HG03571 (cell line): ENCODE measurements at regions not wholly inside any gene's neighbourhood (a gene's known extent, or its start where the extent isn't known, plus 50 kb on each side); places are given as distances from the start of the nearest gene placed in this dataset.
A peak's percentile ranks its signal among the peaks of the same experiment; 100 is the strongest.
"Not testable (repeated sequence)": the region's sequence is repeated elsewhere in the genome, so short reads cannot be mapped to it uniquely, and the experiment has no call there.

Source experiments
- ATAC-seq: cut with Tn5 transposase; IDR thresholded peaks from one replicate; pipeline ENCODE4 v1.9.1; 2021; ENCODE audit not compliant: unreplicated experiment

GRCh38 chr14:61602003-61602732 lies 93.1 kb upstream of the HIF1A start:
- ATAC-seq = no peak

DNA sequence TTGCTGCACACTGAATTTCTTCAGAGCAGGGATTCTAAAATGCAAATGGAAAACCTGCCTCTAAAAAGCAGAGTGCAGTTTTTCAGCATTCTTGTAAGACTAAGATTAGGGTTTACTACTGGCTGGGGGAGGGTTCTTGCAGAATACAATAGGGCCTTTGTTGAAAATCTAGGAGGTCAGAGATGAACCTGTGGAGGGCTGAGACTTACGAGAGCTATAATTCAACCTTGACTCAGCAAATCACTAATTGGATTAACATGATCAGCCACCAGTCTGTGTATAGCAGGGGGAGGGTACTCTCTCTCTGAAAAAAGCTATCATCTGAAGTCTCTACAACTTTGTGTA lies 92.6 kb upstream of the HIF1A start:
- no peak for ATAC-seq

DNA sequence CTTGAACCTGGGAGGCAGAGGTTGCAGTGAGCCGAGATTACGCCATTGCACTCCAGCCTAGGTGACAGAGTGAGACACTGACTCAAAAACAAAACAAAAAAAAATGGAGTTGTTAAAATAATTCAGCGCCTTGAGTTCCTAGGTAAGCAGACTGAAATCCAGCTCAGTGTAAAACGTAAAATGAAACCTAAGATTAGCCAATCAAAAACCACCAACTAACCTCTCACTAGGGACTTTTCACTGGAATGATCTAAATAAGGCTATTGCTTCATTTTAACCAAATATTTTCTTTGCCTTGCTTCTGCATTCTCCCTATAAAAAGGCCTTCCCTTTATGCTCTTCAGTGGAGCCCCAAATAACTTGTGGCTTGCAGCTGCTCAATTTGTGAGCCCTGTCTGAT lies 91.6 kb upstream of the HIF1A start:
- no peak for ATAC-seq

DNA sequence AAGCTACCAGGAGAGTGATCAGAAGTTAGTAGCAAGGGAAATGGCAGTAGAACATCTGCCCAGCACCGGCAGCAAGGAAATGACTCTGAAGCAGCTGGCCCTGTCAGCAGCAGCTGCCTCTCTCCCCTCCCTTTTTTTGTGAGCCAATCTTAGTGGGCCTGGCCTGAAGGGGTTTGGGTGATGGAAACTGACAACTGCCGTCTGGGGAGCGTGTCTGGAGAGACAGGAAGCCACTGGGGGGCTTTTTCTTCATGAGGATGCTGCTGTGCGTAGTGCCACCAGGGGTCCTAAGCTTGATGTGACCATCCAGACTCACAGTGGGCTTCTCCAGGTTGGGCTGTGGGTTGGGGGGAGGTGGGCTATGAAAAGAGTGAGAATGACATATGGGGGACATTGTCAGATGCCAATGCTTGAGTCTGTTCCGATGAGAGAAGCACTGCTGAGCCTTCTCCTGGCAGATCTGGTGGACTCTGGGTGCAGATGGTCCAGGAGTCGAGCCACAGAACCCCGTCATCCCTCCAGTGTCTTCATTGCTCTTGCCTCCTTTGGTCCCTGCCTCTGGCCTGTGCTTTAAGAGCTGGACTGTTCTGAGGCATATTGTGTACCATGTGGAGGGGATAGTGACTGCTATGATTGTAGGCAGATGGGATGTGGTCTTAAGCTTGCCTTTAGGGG lies 87.6 kb upstream of the HIF1A start:
- no peak for ATAC-seq

DNA sequence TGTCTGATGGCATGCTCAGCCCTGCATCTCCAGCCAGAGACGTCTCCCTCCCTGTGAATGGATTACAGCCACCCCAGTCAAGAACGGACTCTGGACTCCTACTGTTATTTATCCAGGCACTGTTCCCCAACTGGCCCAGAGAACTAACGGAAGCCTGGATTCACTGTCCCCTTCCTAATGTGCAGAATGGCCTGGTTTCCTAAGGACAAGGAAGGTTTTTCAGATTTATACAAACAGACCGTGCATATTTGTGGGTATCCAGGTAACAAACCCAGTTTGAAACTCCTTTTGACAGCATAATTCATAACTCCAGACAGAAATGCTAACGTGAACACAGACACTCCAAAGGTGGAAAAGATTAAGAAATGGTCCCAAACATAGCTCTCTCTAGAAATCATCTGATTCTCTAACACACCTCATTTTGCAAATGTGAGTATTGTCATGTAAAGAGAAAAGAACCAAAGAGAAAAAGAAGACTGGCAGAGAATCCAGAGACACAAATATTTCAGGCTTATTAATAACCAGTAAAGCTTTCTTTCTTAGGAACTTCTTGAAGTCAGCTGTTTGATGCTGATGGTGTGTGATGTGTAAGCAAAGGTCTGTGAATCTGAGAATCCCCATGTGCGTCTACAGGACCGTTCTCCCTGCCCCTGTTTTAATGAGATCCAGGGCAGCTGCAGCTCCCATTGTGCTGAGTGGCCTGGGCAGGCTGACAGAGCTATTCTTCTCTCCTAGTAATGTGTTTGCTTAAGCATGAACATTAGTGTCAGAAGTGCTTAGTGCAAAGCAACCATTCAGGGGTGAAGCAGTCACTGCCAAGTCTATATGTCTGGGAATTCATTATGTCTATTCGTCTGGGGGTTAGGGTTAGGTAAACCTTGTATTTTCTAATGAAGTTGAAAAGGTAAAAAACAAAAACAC lies 86.8 kb upstream of the HIF1A start:
- ATAC-seq = no peak

DNA sequence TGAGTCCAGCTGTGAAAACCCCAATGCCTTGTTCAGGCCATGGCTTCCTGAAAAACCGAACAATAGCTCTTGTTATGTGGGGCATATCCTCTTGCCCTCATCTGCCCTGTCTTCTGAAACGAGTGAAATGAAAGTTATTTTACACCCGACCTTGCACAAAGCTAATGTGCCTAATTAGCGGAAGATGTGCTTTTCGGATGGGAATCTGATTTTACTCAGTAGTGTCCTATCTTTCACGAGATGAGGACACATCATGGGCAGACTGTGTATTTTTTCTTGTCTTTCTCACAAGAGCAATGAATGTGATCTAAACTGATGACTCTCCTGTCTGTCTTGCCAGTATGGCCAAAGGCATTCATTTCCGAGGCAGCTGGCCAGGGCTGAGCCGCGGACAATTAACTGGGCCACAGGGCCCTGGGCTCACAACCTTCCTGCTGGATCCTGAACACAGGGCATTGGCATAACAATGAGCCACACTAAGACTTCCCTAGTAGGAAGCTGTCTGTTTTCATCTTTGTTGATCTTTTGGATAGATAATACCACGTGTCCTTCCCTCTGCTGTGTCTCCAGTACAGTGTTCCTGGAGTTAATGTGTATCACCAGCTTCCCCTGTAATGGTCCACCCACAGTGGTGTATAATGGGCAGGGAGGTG lies 86.0 kb upstream of the HIF1A start:
- no peak for ATAC-seq

DNA sequence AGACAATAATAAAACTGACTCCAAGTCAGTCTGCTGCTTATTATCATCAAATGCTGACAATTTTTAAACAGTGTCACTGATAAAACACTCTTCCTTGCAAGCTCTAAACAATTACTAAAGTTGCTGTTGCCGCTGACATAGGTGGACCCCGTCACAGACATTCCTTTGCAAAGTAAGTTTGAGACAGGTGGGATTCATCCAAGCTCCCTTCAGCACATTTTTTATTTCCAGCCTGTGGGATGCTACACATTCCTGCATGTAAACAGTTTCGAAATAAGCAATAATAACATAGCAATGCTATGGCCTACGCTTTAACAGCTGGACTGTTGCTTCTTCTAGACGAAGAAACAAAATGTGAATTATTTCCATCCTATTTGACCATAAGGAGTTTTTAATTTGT lies 85.4 kb upstream of the HIF1A start:
- no peak for ATAC-seq

GRCh38 chr14:61610900-61611299 lies 84.4 kb upstream of the HIF1A start:
- no peak for ATAC-seq

DNA sequence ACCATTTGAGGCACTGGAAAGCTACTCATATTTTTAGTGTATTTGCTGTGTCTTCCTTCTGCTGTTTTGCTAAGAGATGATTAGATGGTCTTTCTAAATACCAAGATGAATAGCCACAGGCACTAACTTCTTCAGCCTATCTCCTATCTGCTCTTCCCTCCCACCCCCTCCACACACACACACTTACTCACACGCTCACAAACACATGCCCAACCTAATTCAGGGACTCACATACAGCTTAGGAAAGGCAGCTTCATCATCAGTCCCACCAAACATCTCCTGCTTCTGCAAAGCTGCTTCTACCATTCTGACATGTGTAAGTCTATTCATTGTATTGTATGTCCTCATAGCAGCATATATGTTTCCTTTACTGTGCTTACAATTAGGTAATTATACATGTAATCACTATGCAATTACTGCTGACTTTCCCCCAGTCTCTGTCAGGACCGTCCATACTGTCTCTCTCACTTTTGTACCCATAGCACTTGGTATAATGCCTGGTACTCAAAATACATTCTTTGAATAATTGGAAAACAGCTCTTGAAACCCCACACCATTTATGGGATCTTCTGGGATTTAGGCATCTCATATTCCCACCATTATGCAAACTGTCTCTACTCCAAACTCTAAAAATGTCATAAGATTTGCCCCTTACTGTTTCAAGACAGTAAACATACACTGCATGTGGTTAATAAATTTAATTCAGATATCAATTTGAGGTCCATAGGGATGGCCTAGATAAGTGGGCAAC lies 83.3 kb upstream of the HIF1A start:
- no peak for ATAC-seq

GRCh38 chr14:61613006-61613405 lies 82.3 kb upstream of the HIF1A start:
- ATAC-seq = not testable (repeated sequence)

- ATAC-seq = no peak
Observed at GRCh38 chr14:61614693-61615092, 80.6 kb upstream of the HIF1A start.

GRCh38 chr14:61615743-61616523 lies 79.4 kb upstream of the HIF1A start:
- ATAC-seq = no peak

DNA sequence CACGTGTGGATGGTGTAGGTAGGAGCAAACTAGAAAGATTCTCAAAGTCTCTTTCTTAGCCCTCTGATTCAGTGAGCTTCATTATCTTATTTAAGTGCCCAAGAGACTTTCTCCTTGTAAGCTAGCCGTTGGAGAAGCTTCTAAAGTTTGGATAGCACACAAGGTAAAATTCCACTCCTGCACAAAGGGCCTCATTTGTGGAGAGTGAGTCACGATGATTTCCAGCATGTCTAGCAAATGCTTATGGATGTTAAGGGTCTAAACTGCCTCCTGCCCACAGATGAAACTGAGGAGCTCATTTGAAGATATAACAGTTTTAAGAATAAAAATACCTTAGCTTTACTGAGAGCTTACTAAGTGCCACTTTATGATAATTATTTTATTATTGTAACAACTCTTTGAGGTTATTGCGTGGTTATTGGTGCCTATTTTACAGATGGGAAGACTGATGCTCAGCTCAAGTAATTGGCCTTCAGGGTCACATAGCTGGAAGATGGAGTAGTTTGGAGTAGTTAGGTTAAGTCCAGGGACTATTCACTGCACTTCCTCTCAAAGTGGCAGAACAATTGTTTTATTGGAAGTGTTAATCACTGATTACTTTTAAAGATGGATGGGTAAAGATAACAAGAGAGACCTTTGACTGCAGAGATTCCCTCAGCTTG lies 78.7 kb upstream of the HIF1A start:
- ATAC-seq = no peak

GRCh38 chr14:61618448-61618847 lies 76.9 kb upstream of the HIF1A start:
- ATAC-seq = no peak

- ATAC-seq = no peak
Observed at GRCh38 chr14:61619494-61619893, 75.8 kb upstream of the HIF1A start.

DNA sequence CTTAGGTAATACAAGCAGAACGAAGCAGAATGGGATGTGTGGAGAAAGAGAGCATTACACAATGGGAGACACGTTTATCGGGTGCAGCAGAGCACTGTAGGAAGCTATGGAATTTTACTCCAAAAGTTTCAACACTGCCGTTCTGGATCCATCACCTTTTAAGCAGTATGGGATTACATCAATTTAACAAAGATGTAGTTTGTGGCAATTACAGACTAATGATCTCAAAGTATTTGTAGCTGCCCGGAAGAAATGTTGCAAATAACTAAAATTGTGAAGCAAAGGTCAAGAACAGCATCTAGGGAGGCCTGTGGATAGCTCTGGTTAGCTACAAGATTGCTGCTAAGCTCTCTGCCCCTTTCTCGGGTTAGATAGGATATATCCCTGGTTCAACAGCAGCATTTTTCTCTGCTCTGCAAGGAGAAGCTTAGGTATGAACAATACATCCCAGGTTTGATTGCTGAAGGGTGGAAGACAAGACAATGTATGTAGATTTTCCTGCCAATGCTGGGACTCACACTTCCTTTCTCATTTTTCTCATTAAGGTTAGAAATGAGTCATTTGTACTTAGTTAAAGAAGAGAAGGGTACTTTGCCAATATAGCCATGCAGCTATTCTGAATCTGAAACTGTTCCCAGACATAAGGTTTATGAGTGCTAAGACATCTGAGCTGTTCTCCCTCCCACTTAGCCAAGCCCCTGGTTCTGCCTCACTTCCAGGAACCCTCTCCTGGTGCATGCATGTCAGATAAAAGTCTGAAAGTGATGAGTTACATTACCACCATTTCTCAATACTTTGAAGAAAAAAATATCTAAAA lies 75.0 kb upstream of the HIF1A start:
- ATAC-seq = peak; percentile 72

DNA sequence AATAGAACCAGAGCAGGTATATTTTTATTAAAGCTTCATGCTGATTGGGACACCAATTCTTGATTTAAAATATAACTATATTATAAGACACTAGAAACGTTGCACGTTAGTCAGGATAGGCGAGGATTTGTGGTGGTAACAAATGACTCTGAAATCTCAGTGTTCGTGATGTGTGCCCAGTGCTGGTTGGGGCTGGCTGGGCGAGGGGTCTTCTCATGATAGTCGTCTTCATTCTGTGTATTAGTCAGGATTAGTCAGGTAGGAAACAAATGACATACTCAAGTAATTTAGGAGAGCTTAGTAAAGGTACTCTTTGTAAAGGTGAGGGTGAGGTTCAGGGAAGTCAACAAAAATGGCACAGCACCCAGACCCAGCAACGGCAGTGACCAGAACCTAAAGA lies 73.9 kb upstream of the HIF1A start:
- no peak for ATAC-seq

- no peak for ATAC-seq
Observed at GRCh38 chr14:61622051-61622450, 73.3 kb upstream of the HIF1A start.
